ENCODE measurements at regions not wholly inside any gene's neighbourhood (a gene's known extent, or its start where the extent isn't known, plus 50 kb on each side); places are given as distances from the start of the nearest gene placed in this dataset.
"Not testable (repeated sequence)": the region's sequence is repeated elsewhere in the genome, so short reads cannot be mapped to it uniquely, and the experiment has no call there.

DNA sequence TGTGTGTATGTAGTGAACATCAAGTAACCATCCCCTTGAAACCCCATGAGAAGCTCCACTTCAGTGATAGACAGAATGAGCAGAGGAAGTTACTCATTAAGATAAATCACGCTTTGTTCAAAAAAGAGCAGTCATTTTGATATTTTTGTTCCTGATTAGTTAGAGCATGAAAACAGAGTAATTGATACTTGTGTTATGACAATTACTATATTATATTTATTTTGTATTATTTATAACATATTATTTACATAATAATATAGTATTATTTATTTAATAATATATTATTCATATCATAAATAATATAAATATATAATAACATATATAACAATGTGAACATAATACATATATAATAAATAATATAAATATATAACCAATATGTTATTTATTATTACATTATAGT, 580.9 kb downstream of the SOX5 start:
- Histone ChIP-seq H3K27ac (ENCODE audit: low read depth, low read length) (no peak overlapping the region), H3K36me3 (ENCODE audit: insufficient read depth, low read length) (no peaks in the 10 kb centered on the region), H3K4me1 (ENCODE audit: insufficient read depth, low read length) (no peaks in the 10 kb centered on the region), H4K20me1 (ENCODE audit: insufficient read depth, low read length) (no peaks in the 10 kb centered on the region), H3K9me3 (ENCODE audit: low read depth, low read length) (no peaks in the 10 kb centered on the region), H3K79me2 (ENCODE audit: insufficient read depth, low read length) (no peaks in the 10 kb centered on the region), H2AFZ (ENCODE audit: low read length) (no peak overlapping the region), H3K27me3 (ENCODE audit: insufficient read depth, low read length) (no peaks in the 10 kb centered on the region), H3K4me2 (ENCODE audit: insufficient read depth, low read length) (no peak overlapping the region), H3K4me3 (ENCODE audit: insufficient read depth, low read length) (no peak overlapping the region)
- TF ChIP-seq CTCF (IDR thresholded peaks at IDR 0.05; ENCODE audit: extremely low read depth, low read depth, low read length), result no peak
- no peak for DNase-seq (ENCODE audit: insufficient read length, low spot score, missing footprints)

DNA sequence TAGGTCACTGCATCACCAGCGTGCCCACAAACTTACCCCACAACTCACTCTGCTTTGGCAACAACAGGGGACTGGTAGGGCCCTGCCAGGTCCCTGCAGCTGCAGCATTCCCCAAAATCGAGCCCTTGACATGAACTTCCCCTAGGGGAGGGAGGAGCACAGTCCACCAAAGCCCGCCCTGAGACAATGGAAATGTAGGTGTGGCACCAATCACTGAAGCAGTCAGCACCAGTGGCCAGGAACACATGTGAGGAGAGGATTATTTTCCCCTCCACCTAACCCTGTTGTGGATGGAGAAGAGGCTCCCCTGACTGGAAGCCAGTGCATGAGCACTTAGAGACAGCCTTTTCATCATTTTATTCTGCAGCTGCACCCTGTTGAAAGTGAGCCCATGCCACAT, 573.8 kb downstream of the SOX5 start:
- Histone ChIP-seq H3K79me2 (ENCODE audit: insufficient read depth, low read length) (no peaks in the 10 kb centered on the region), H3K4me2 (ENCODE audit: insufficient read depth, low read length) (no peak overlapping the region), H2AFZ (ENCODE audit: low read length) (no peak overlapping the region), H3K27me3 (ENCODE audit: insufficient read depth, low read length) (no peaks in the 10 kb centered on the region), H3K36me3 (ENCODE audit: insufficient read depth, low read length) (no peaks in the 10 kb centered on the region), H3K4me1 (ENCODE audit: insufficient read depth, low read length) (no peaks in the 10 kb centered on the region), H3K9me3 (ENCODE audit: low read depth, low read length) (peaks cover 2% of the 10 kb centered on the region), H3K27ac (ENCODE audit: low read depth, low read length) (no peak overlapping the region), H3K4me3 (ENCODE audit: insufficient read depth, low read length) (no peak overlapping the region), H4K20me1 (ENCODE audit: insufficient read depth, low read length) (no peaks in the 10 kb centered on the region)
- TF ChIP-seq CTCF (IDR thresholded peaks at IDR 0.05; ENCODE audit: extremely low read depth, low read depth, low read length), result no peak
- DNase-seq (ENCODE audit: insufficient read length, low spot score, missing footprints), result no peak

DNA sequence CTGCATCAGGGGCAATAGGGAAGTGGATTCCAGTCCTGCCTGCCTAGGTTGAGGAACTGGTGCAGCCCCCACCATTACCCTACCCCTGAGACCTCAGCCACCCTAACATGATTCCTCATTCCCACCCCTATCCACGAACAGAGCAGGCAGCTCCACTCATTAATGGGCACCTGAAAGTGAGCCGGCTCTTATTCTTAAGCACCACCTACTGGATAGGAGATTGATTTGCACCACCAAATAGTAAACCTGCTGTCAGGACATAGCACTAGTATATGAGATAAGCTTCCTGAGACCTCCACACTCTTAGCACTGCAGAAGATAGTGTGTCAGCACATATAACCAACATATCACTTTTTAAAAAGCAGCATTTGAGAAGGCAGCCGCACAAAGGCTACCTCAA, 573.2 kb downstream of the SOX5 start:
- Histone ChIP-seq H2AFZ (ENCODE audit: low read length) (no peak overlapping the region), H3K79me2 (ENCODE audit: insufficient read depth, low read length) (no peaks in the 10 kb centered on the region), H3K9me3 (ENCODE audit: low read depth, low read length) (peaks cover 2% of the 10 kb centered on the region), H4K20me1 (ENCODE audit: insufficient read depth, low read length) (no peaks in the 10 kb centered on the region), H3K36me3 (ENCODE audit: insufficient read depth, low read length) (no peaks in the 10 kb centered on the region), H3K4me1 (ENCODE audit: insufficient read depth, low read length) (no peaks in the 10 kb centered on the region), H3K4me2 (ENCODE audit: insufficient read depth, low read length) (no peak overlapping the region), H3K27me3 (ENCODE audit: insufficient read depth, low read length) (no peaks in the 10 kb centered on the region), H3K27ac (ENCODE audit: low read depth, low read length) (no peak overlapping the region), H3K4me3 (ENCODE audit: insufficient read depth, low read length) (no peak overlapping the region)
- DNase-seq (ENCODE audit: insufficient read length, low spot score, missing footprints), result no peak
- TF ChIP-seq CTCF (IDR thresholded peaks at IDR 0.05; ENCODE audit: extremely low read depth, low read depth, low read length), result no peak

GRCh38 chr12:23380419-23381100, 568.9 kb downstream of the SOX5 start:
- H3K4me2 ChIP-seq (ENCODE audit: insufficient read depth, low read length), result no peak overlapping the region
- TF ChIP-seq CTCF (IDR thresholded peaks at IDR 0.05; ENCODE audit: extremely low read depth, low read depth, low read length), result no peak
- H3K9me3 ChIP-seq (ENCODE audit: low read depth, low read length), result peaks cover 2% of the 10 kb centered on the region
- H4K20me1 ChIP-seq (ENCODE audit: insufficient read depth, low read length), result no peaks in the 10 kb centered on the region
- H2AFZ ChIP-seq (ENCODE audit: low read length), result no peak overlapping the region
- no peaks in the 10 kb centered on the region for H3K79me2 ChIP-seq (ENCODE audit: insufficient read depth, low read length)
- no peaks in the 10 kb centered on the region for H3K36me3 ChIP-seq (ENCODE audit: insufficient read depth, low read length)
- H3K27me3 ChIP-seq (ENCODE audit: insufficient read depth, low read length), result no peaks in the 10 kb centered on the region
- H3K27ac ChIP-seq (ENCODE audit: low read depth, low read length), result no peak overlapping the region
- no peaks in the 10 kb centered on the region for H3K4me1 ChIP-seq (ENCODE audit: insufficient read depth, low read length)
- no peak for DNase-seq (ENCODE audit: insufficient read length, low spot score, missing footprints)
- H3K4me3 ChIP-seq (ENCODE audit: insufficient read depth, low read length), result no peak overlapping the region

GRCh38 chr12:23388898-23389297, 560.6 kb downstream of the SOX5 start:
- not testable (repeated sequence) for H3K4me3 ChIP-seq (ENCODE audit: insufficient read depth, low read length); H3K4me1 ChIP-seq (ENCODE audit: insufficient read depth, low read length); H3K27ac ChIP-seq (ENCODE audit: low read depth, low read length); H3K27me3 ChIP-seq (ENCODE audit: insufficient read depth, low read length); H3K9me3 ChIP-seq (ENCODE audit: low read depth, low read length); DNase-seq (ENCODE audit: insufficient read length, low spot score, missing footprints); H3K79me2 ChIP-seq (ENCODE audit: insufficient read depth, low read length); H4K20me1 ChIP-seq (ENCODE audit: insufficient read depth, low read length); H3K36me3 ChIP-seq (ENCODE audit: insufficient read depth, low read length); H2AFZ ChIP-seq (ENCODE audit: low read length); H3K4me2 ChIP-seq (ENCODE audit: insufficient read depth, low read length)

DNA sequence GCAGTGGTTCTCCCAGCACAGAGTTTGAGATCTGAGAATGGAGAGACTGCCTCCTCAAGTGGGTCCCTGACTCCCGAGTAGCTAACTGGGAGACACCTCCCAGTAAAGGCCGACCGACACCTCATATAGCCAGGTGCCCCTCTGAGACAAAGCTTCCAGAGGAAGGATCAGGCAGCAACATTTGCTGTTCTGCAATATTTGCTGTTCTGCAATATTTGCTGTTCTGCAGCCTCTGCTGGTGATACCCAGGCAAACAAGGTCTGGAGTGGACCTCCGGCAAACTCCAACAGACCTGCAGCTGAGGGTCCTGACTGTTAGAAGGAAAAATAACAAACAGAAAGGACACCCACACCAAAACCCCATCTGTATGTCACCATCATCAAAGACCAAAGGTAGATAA, 560.2 kb downstream of the SOX5 start:
- not testable (repeated sequence) for H3K4me3 ChIP-seq (ENCODE audit: insufficient read depth, low read length); H3K27ac ChIP-seq (ENCODE audit: low read depth, low read length); H3K4me2 ChIP-seq (ENCODE audit: insufficient read depth, low read length); H3K9me3 ChIP-seq (ENCODE audit: low read depth, low read length); H2AFZ ChIP-seq (ENCODE audit: low read length); DNase-seq (ENCODE audit: insufficient read length, low spot score, missing footprints); H3K27me3 ChIP-seq (ENCODE audit: insufficient read depth, low read length); H4K20me1 ChIP-seq (ENCODE audit: insufficient read depth, low read length); H3K36me3 ChIP-seq (ENCODE audit: insufficient read depth, low read length); H3K4me1 ChIP-seq (ENCODE audit: insufficient read depth, low read length); H3K79me2 ChIP-seq (ENCODE audit: insufficient read depth, low read length)

All from osteoblast (primary cell).